Left renal cortex interstitium (tissue), 4 donors: ENCODE measurements at regions not wholly inside any gene's neighbourhood (a gene's known extent, or its start where the extent isn't known, plus 50 kb on each side); places are given as distances from the start of the nearest gene placed in this dataset.
"Not testable (repeated sequence)": the region's sequence is repeated elsewhere in the genome, so short reads cannot be mapped to it uniquely, and the experiment has no call there.

Experiments
- DNase-seq, 4 donors: peaks; one replicate each; pipeline ENCODE4 v3.0.0-alpha.2; 2013; ENCODE audit warnings: low read depth in 4 of 4, low spot score in 2 of 4, missing footprints in 1 of 4

- no peak for DNase-seq
Observed at GRCh38 chr16:85269165-85269564, 156.9 kb upstream of the CIBAR2 start.

GRCh38 chr16:85270374-85270773 is 158.1 kb upstream of the CIBAR2 start:
- no peak for DNase-seq

GRCh38 chr16:85271198-85271597 is 158.9 kb upstream of the CIBAR2 start:
- DNase-seq = no peak

DNA sequence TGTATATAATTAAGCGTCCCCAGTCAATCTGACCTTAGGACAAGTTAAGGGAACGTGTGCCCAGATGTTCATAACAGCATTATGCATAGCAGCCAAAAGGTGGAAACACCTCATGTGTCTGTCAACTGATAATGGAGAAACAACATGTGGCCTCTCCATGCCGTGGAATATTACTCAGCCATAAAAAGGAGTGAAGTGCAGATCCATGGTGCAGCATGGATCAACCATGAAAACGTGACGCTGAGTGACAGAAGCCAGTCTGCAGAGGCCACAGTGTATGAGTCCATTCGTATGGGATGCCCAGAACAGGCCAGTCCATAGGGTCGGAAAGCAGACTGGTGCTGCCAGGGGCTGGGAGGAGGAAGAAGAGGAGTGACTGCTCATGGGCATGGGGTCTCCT is 161.0 kb upstream of the CIBAR2 start:
- no peak for DNase-seq

DNA sequence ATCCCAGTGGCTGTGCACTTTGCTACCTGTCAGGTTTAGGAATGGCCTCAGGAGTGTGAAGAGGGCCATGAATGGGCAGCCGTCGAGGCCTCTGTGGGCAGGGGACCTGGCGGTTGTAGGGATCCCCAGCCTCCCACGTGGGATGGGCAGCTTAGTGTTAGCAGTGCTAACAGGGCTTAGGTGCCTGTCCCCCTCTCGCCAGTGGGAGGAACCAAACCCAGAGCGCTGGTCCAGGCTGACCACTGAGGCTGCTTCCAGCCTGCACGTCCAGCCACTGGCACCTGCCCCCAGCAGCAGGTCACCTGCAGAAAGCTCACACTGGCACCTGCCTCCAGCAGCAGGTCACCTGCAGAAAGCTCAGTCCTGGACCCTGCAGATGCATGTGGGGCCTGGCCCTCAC is 162.2 kb upstream of the CIBAR2 start:
- DNase-seq = no peak

DNA sequence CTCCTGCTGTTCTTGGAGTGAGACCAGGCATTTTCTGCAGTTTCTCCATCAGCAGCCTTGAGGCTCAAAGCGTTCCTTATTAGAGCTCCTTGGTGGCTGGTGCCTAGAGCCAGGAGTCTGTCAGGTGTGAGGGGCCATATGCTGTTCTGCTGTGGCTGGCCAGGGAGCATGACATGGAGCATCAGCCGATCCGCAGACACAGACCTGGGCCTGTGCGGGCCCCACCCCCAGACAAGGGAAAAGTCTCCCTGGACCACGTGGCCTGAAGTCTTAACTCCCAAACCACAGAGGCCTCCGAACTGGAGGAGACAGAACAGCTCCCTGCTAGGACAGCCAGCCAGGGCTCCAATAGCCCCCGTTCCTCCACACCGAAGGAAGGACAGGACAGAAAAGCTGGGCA is 162.7 kb upstream of the CIBAR2 start:
- no peak for DNase-seq

DNA sequence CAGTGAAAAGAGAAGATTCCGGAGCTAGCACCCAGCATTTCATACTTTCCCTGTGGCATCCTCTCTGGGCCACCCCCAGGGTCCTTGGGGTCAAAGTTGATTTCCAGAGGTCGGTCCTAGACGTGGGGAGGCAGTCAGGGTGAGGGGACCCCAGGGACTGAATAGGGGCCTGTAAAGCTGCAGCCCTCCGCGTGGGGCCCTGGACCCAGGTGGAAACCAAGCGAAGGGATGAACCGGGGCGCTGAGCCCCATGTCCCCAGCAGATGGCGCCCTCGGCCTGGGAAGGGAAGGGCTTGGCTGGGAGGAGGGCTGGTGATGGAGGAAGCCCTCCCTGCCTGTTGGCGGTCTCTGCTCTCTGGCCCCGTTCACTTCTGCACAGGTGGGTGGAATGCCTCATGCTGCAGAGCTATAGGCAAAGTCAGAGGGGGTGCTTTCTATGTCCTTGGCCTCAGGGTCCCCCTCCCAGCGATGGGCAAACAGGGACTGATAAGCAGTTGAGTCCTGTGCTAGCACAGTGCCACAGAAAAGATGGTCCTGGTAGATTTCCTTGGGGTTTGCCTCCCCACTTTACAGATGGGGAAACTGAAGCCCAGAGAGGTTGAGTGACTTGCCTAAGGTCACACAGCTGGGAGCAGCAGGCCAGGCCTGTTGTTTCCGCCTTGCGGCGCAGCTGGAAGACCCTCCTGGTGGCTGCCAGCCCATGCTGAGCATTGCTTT is 163.4 kb upstream of the CIBAR2 start:
- no peak for DNase-seq

- no peak for DNase-seq
Observed at GRCh38 chr16:85276258-85276657, 164.0 kb upstream of the CIBAR2 start.

DNA sequence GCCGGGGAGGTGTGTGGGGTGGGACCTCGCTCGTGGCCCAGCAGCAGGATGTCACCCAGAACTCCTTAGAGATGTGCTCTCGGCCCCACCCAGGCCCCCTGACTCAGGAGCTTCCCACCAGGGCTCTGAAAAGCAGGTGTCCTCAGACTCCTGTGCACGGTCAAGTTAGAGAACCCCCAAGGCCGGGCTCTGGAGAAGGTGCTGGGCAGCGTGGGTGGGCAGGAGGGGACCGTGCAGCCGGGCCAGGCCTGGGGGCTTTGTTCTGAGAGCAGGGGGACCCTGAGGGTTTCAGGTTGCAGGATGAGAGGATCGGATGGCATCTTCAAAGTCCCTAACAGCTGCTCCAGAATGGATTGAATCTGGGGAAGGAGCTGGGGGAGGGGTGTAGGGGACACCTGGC is 164.4 kb upstream of the CIBAR2 start:
- DNase-seq = no peak

DNA sequence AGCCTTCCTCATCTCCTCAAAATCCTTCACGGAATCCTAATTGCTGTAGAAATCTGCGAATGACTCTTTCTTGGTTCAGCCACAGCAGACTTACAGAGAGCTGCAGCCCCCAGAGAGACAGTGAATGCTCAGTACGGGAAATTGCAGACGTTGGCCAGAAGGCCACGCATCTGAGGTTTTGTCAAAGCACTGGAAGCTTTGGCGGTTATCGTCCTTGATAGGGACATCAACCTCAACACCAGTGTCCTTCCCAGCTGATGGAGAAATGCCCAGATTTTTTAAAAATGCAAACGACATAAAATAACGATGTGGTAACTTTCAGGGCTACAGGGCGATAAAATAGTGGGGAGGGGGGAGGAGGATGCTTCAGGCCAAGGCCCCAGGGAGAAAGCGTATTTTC is 166.6 kb upstream of the CIBAR2 start:
- no peak for DNase-seq

GRCh38 chr16:85279402-85279801 is 167.1 kb upstream of the CIBAR2 start:
- no peak for DNase-seq

DNA sequence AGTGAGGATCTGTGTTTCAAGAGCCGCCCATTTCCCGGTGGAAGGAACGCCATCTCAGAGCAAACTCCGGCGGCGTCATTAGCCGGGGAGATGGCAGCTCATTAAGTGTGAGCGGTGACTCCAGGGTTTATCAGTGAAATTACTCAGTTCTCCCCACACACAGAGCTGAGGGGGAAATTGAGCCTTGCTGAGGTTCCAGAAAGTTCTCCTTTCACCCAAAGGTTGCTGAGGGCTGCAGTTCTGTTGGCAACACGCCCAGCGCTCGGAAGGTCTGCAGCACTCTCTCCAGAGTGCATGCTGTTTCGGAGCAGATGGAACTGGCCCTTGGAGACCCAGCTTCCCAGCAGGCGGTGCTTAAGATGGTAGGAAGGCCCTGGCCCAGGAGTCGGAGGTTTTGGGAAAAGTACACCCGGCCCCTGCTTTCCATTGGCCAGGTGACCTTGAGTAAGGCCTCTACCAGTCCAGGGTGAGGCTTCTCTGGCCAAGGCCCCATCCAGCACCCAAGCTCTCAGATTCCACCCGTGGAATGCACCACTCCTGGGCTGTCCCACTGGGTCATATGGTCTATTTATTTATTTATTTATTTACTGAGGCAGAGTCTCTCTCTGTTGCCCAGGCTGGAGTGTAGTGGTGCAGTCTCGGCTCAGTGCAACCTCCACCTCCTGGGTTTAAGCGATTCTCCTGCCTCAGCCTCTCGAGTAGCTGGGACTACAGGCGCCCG is 167.7 kb upstream of the CIBAR2 start:
- DNase-seq = no peak

GRCh38 chr16:85281181-85281580 is 168.9 kb upstream of the CIBAR2 start:
- no peak for DNase-seq

DNA sequence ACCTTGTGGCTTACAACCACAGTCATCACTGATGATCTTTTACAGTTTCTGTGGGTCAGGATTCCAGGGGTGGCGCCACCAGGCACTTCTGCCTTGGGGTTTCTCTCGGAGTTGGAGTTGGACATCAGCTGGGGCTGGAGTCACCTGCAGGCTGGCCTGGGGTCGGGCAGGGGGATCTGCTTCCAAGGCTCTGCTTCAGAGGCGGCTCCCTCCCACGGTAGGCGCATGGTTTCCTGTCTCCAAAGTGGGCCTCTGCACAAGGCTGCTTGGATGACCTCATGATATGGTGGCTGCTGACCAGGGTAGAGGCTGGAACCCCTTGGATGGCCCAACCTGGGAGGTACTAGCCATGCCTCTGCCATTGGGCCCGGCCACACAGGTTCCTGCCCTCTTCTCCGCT is 170.6 kb upstream of the CIBAR2 start:
- DNase-seq = no peak

GRCh38 chr16:85283305-85284050 is 171.2 kb upstream of the CIBAR2 start:
- no peak for DNase-seq

- DNase-seq = no peak
Observed at GRCh38 chr16:85284141-85284817, 172.0 kb upstream of the CIBAR2 start.

GRCh38 chr16:85285681-85286065 is 173.4 kb upstream of the CIBAR2 start:
- DNase-seq = no peak

DNA sequence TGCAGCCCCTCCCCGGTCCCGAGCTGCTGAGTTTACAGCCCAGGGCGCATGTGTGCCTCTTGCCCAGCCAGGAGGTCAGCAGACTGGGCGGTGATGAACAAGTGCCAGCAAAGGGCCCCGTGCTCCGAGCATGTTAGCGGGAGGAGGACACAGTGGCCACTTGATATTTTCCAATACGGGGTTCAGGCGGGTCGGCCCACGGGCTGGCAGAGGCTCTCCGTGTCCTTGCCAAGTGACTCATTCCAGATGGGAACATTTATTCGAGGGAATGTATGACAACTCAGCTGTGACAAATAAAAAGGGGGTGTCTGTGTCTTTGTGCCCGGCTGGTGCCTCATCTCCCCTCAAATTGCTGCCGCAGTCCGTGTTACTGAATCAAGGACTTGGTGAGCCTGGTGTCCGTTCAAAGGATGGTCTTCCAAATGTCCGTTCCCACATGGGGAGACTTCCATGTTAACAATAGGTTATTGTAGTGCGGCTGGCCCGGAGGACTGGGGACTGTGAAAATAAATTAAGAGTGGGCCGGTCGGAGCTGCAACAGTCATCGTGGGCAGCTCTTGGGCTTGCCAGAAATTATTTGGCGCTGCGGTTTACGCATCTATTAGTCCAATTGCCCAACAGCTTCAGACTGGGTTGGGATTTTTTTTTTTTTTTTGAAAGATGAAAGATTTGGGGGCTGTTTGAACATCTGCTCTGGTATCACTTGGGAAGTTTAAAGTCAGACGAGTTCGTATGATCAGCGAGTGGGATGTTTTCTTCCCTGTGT is 174.0 kb upstream of the CIBAR2 start:
- DNase-seq = no peak

- DNase-seq = no peak
Observed at GRCh38 chr16:85286951-85287814, 174.9 kb upstream of the CIBAR2 start.

GRCh38 chr16:85287815-85288109 is 175.5 kb upstream of the CIBAR2 start:
- DNase-seq = not testable (repeated sequence)
